ENCODE measurements at regions not wholly inside any gene's neighbourhood (a gene's known extent, or its start where the extent isn't known, plus 50 kb on each side); places are given as distances from the start of the nearest gene placed in this dataset.

DNA sequence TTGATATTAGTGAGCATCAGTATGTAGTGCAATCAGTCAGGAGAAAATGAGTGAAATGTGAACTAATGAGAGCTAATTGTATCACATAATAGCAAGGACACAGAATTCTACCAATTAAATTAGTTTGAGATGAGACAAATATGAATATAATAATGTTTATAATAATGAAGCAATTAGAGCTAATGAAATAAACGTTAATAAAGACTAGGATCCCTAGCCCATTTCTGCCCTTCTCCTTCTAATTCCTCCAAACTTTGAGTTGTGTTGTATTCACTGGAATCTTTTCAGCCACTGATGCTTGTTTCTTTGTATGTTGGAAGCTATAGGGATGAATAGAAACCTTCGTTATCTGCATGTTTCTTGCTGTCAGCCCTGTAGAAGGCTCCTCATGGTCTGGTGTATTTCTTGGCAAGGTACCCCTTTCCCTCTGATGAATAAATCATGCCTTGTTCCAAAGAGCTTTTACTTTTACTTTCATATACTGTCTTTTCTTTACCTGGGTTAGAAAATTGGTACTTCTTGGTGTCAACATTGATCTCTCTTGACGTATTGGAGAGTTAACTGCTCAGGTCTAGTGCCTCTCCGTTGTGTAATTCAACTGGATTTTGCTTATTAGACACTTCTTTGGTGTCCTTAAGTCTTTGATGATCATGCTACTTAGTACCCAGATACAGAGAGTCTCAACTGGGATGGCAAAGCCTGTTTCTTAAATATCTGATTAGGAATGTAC is 154.8 kb downstream of the PTCSC3 start:
- no peak overlapping the region for H3K4me3 ChIP-seq (ENCODE audit: low read depth, low read length)
- DNase-seq (ENCODE audit: low read depth), result no peak
- TF ChIP-seq CTCF (IDR thresholded peaks at IDR 0.05; ENCODE audit: insufficient read depth, low read depth, low read length, missing control alignments), result no peak

DNA sequence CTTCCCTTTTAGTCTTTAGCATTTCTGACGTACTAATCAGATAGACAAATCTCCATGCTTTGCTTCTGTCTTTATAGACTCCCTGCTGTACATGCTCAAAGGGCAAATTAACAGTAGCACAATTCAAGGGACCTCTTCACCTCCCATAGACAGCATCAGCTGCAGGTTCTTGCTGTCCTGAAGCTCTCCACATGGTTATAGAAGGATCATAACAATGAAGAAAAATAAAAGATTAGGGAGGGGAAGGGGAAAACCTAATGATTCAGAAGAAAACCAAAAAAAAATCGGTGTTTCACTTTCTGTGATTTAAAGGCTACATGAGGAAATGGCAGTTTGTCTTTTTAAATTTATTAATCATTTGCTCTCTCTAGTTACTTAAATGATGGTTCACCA is 155.5 kb downstream of the PTCSC3 start:
- TF ChIP-seq CTCF (IDR thresholded peaks at IDR 0.05; ENCODE audit: insufficient read depth, low read depth, low read length, missing control alignments), result no peak
- peak; percentile 30 for DNase-seq (ENCODE audit: low read depth)
- no peak overlapping the region for H3K4me3 ChIP-seq (ENCODE audit: low read depth, low read length)

DNA sequence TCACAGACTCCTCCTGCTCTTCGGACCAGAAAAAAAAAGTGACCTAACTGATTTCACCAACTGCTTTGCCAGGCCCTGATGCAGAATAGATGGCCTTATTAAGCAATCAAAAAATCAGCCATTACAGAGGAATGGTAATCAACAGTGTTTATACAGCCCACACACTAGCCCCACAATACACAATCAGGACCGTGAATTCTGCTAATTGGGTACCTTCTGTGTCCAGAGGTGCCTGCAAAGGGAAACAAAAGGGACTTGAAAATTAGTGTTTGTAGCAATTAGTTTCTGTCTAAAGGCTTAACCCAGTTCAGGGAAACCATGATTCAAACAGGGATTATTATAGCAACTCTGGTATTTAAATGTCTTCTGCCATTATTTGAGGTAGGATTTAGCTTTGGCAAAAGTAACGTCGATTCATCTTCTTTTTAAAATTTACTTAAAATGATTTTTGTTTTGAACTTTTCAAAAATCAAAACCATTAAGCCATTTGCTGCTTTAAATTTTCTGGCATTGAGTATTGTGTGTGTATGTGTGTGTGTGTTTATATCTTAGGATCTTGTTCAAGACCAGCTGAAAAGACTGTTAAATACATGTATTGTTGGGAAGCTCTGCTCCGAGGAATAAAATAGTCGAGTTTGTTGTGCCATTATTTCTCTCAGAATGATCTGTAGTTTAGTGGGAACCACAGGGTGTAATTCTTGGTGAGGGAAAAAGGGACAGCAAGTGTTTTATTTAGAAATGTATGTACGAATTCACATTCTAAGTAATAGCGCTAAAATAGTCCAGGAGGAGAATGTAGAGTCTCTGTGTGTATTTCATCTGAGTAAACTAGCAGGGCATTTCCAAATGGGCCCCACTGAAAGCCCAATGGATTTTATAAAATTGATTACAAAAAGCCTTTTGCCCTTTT is 156.1 kb downstream of the PTCSC3 start:
- no peak for TF ChIP-seq CTCF (IDR thresholded peaks at IDR 0.05; ENCODE audit: insufficient read depth, low read depth, low read length, missing control alignments)
- H3K4me3 ChIP-seq (ENCODE audit: low read depth, low read length), result no peak overlapping the region
- DNase-seq (ENCODE audit: low read depth), result no peak

DNA sequence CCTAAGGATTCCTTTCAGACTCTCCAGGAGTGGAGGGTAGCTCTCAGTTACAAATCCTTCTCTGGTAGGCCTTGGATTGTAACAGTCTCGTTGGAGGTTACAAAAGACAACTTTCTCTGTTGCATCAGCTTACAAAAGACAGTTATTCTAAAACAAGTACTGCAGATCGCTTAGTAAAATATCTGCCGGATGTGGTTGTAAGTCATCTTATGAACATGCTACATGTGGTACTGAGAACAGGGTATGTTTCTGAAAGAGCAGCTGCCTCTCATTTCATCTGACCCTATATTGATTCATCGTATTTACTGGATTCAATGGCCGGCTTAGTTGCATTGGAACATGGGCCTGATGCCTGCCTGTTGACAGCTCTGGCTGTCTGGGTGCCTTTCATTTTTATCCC is 157.4 kb downstream of the PTCSC3 start:
- DNase-seq (ENCODE audit: low read depth), result peak; percentile 82
- H3K4me3 ChIP-seq (ENCODE audit: low read depth, low read length), result no peak overlapping the region
- TF ChIP-seq CTCF (IDR thresholded peaks at IDR 0.05; ENCODE audit: insufficient read depth, low read depth, low read length, missing control alignments), result no peak

GRCh38 chr14:36014236-36014635 is 162.3 kb downstream of the PTCSC3 start:
- H3K4me3 ChIP-seq (ENCODE audit: low read depth, low read length), result no peak overlapping the region
- TF ChIP-seq CTCF (IDR thresholded peaks at IDR 0.05; ENCODE audit: insufficient read depth, low read depth, low read length, missing control alignments), result no peak
- no peak for DNase-seq (ENCODE audit: low read depth)

GRCh38 chr14:36013483-36013882 is 163.0 kb downstream of the PTCSC3 start:
- DNase-seq (ENCODE audit: low read depth), result no peak
- H3K4me3 ChIP-seq (ENCODE audit: low read depth, low read length), result no peak overlapping the region
- TF ChIP-seq CTCF (IDR thresholded peaks at IDR 0.05; ENCODE audit: insufficient read depth, low read depth, low read length, missing control alignments), result no peak
